Stimulated activated CD8-positive, alpha-beta memory T cell treated with anti-CD3 and anti-CD28 coated beads, Interleukin-12 subunit alpha, Interleukin-12 subunit beta, amount 100 ng/mL, for 24 hours (primary cell): ENCODE measurements at regions not wholly inside any gene's neighbourhood (a gene's known extent, or its start where the extent isn't known, plus 50 kb on each side); places are given as distances from the start of the nearest gene placed in this dataset.
"Not testable (repeated sequence)": the region's sequence is repeated elsewhere in the genome, so short reads cannot be mapped to it uniquely, and the experiment has no call there.

Experiments
- DNase-seq: peaks from one replicate; pipeline ENCODE4 v3.0.0-alpha.2; 2020; ENCODE audit errors: extremely low read depth

- no peak for DNase-seq
Measured at GRCh38 chrX:52261125-52261462, 76.4 kb downstream of the MAGED4 start.

- DNase-seq: peak; percentile 66
Measured at GRCh38 chrX:52261463-52262194, 76.9 kb downstream of the MAGED4 start.

- DNase-seq: no peak
Measured at GRCh38 chrX:52262195-52262546, 77.5 kb downstream of the MAGED4 start.

- no peak for DNase-seq
Measured at GRCh38 chrX:52263417-52263816, 78.7 kb downstream of the MAGED4 start.

GRCh38 chrX:52265713-52266112, 81.0 kb downstream of the MAGED4 start:
- no peak for DNase-seq

- not testable (repeated sequence) for DNase-seq
Measured at GRCh38 chrX:52268502-52268901, 83.8 kb downstream of the MAGED4 start.

- DNase-seq: no peak
Measured at GRCh38 chrX:52270453-52271116, 85.9 kb downstream of the MAGED4 start.

- DNase-seq: no peak
Measured at GRCh38 chrX:52271206-52271605, 86.5 kb downstream of the MAGED4 start.

GRCh38 chrX:52277666-52278065, 91.2 kb upstream of the XAGE2 start:
- no peak for DNase-seq

- no peak for DNase-seq
Measured at GRCh38 chrX:52280812-52281211, 88.0 kb upstream of the XAGE2 start.

GRCh38 chrX:52284865-52285264, 84.0 kb upstream of the XAGE2 start:
- no peak for DNase-seq

- DNase-seq: not testable (repeated sequence)
Measured at GRCh38 chrX:52298968-52299367, 69.9 kb upstream of the XAGE2 start.

GRCh38 chrX:52308532-52308931, 60.3 kb upstream of the XAGE2 start:
- not testable (repeated sequence) for DNase-seq
